ENCODE measurements at regions not wholly inside any gene's neighbourhood (a gene's known extent, or its start where the extent isn't known, plus 50 kb on each side); places are given as distances from the start of the nearest gene placed in this dataset.

GRCh38 chr3:193051314-193051713 is 133.7 kb upstream of the MB21D2 start:
- TF ChIP-seq CTCF (IDR thresholded peaks at IDR 0.05; ENCODE audit: borderline replicate concordance, extremely low read depth, low read length, poor library complexity, severe bottlenecking) (no peak), EZH2 (IDR thresholded peaks at IDR 0.05; ENCODE audit: borderline replicate concordance, low read depth, low read length, severe bottlenecking) (no peak)

Measured in DND-41 (cell line).